WTC11 (cell line): ENCODE measurements at regions not wholly inside any gene's neighbourhood (a gene's known extent, or its start where the extent isn't known, plus 50 kb on each side); places are given as distances from the start of the nearest gene placed in this dataset.

Experiments
- ATAC-seq: fragments of 200-7000 bp; cut with Tn5 transposase; 2 replicates; pipeline ENCODE4 v1.10.0; 2021; ENCODE audit warnings: mild to moderate bottlenecking, moderate library complexity
- CTCF ChIA-PET: fragments of 300-600 bp; sonication (Branson Sonifier 250); formaldehyde crosslinking; loops from one replicate; lab custom pipeline; 2021; ENCODE audit warnings: antibody characterized with exemption; lab: Charles Lee
- POLR2A ChIA-PET: fragments of 350-600 bp; sonication (Branson Sonifier 250); formaldehyde crosslinking; loops from one replicate; lab custom pipeline; 2021; ENCODE audit warnings: antibody characterized with exemption; lab: Charles Lee
- DNase-seq: peaks from one replicate; pipeline ENCODE4 v3.0.0; 2021; ENCODE audit warnings: low spot score
- H3K27ac Mint-ChIP-seq: 2 replicates; pipeline ENCODE4 v1.8.0; 2021; ENCODE audit warnings: mixed read lengths
- H3K27me3 Mint-ChIP-seq: 2 replicates; pipeline ENCODE4 v1.8.0; 2021; ENCODE audit warnings: low read depth, mild to moderate bottlenecking, moderate library complexity, mixed read lengths
- H3K36me3 Mint-ChIP-seq: 2 replicates; pipeline ENCODE4 v1.8.0; 2021; ENCODE audit warnings: mixed read lengths
- H3K4me1 Mint-ChIP-seq: 2 replicates; pipeline ENCODE4 v1.8.0; 2022; ENCODE audit warnings: mixed read lengths
- H3K4me3 Mint-ChIP-seq: 2 replicates; pipeline ENCODE4 v1.8.0; 2021; ENCODE audit warnings: mild to moderate bottlenecking, moderate library complexity, mixed read lengths
- H3K9me3 Mint-ChIP-seq: 2 replicates; pipeline ENCODE4 v1.8.0; 2021; ENCODE audit warnings: mixed read lengths
- ATF6 ChIP-seq: sonication (generic); formaldehyde crosslinking; IDR thresholded peaks from 2 replicates; pipeline ENCODE4 v1.8.1; 2023; ENCODE audit warnings: mild to moderate bottlenecking, missing genetic modification reagents
- CDX4 ChIP-seq: fragments of 250-450 bp; sonication (Bioruptor Pico); IDR thresholded peaks from 2 replicates; pipeline ENCODE4 v1.9.0; 2021; ENCODE audit warnings: moderate library complexity, mild to moderate bottlenecking, inconsistent platforms, borderline replicate concordance
- CREB1 ChIP-seq: sonication (generic); formaldehyde crosslinking; IDR thresholded peaks from 2 replicates; pipeline ENCODE4 v1.8.0; 2023; ENCODE audit warnings: mild to moderate bottlenecking, missing genetic modification reagents
- E2F4 ChIP-seq: sonication (generic); formaldehyde crosslinking; IDR thresholded peaks from 2 replicates; pipeline ENCODE4 v1.8.1; 2022; ENCODE audit warnings: low read depth, mild to moderate bottlenecking, moderate library complexity, missing genetic modification reagents, borderline replicate concordance
- FOXJ3 ChIP-seq: sonication (generic); formaldehyde crosslinking; IDR thresholded peaks from 2 replicates; pipeline ENCODE4 v1.9.0; 2021; ENCODE audit warnings: missing genetic modification reagents, mild to moderate bottlenecking, borderline replicate concordance
- MLX ChIP-seq: sonication (generic); formaldehyde crosslinking; IDR thresholded peaks from 2 replicates; pipeline ENCODE4 v1.8.1; 2023; ENCODE audit warnings: mild to moderate bottlenecking, missing genetic modification reagents, moderate library complexity
- NFE2L1 ChIP-seq: sonication (generic); formaldehyde crosslinking; IDR thresholded peaks from 2 replicates; pipeline ENCODE4 v1.8.1; 2023; ENCODE audit warnings: missing genetic modification reagents
- PRDM15 ChIP-seq: sonication (generic); formaldehyde crosslinking; IDR thresholded peaks from 2 replicates; pipeline ENCODE4 v1.8.0; 2022; ENCODE audit warnings: missing genetic modification reagents
- STAT6 ChIP-seq: sonication (generic); formaldehyde crosslinking; conservative IDR thresholded peaks from 2 replicates; pipeline ENCODE4 v1.8.1; 2023; ENCODE audit warnings: mild to moderate bottlenecking, low read depth, missing genetic modification reagents, moderate library complexity
- ZMAT4 ChIP-seq: fragments of 250-450 bp; sonication (Bioruptor Pico); IDR thresholded peaks from 2 replicates; pipeline ENCODE4 v1.9.0; 2021; ENCODE audit warnings: mild to moderate bottlenecking
- ZNF396 ChIP-seq: fragments of 250-450 bp; sonication (Bioruptor Pico); IDR thresholded peaks from 2 replicates; pipeline ENCODE4 v1.8.0; 2021; ENCODE audit warnings: mild to moderate bottlenecking, moderate library complexity, borderline replicate concordance

- no peak overlapping the region for H3K27ac Mint-ChIP-seq
- no peak for DNase-seq
- CTCF ChIA-PET = no interaction called here
- no peak for ATAC-seq
- H3K9me3 Mint-ChIP-seq = no peaks in the 10 kb centered on the region
- POLR2A ChIA-PET = no interaction called here
- H3K27me3 Mint-ChIP-seq = no peaks in the 10 kb centered on the region; the same call in none of the 2 replicates
- TF ChIP-seq STAT6 = no peak
- no peak overlapping the region for H3K4me3 Mint-ChIP-seq
- H3K4me1 Mint-ChIP-seq = no peaks in the 10 kb centered on the region
- H3K36me3 Mint-ChIP-seq = no peaks in the 10 kb centered on the region
Measured at GRCh38 chr12:115606040-115606439, 671.5 kb downstream of the MED13L start.

GRCh38 chr12:115598871-115599811, 678.4 kb downstream of the MED13L start:
- DNase-seq (no peak), ATAC-seq (no peak)
- TF ChIP-seq NFE2L1 (CRISPR knock-in tag) (no peak), ATF6 (CRISPR knock-in tag) (no peak), MLX (CRISPR knock-in tag) (no peak), CDX4 (CRISPR knock-in tag) (no peak)
- TF ChIP-seq, all 79 proteins: peak for 0
- Mint-ChIP-seq H3K27ac (no peak overlapping the region), H3K36me3 (no peaks in the 10 kb centered on the region), H3K9me3 (peaks cover 6% of the 10 kb centered on the region), H3K4me3 (no peak overlapping the region), H3K27me3 (no peaks in the 10 kb centered on the region), H3K4me1 (peaks cover 19% of the 10 kb centered on the region)
- ChIA-PET CTCF (no interaction called here), POLR2A (interaction anchor here (0.5 kb wide), 1 partner anchor 74 kb away, joined by 4 read pairs; no protein-coding TSS in a partner anchor)

GRCh38 chr12:115597157-115597712, 680.3 kb downstream of the MED13L start:
- no peaks in the 10 kb centered on the region; the same call in 1 of the 2 replicates for H3K27me3 Mint-ChIP-seq
- POLR2A ChIA-PET = no interaction called here

More at GRCh38 chr12:115597157-115597712, 680.3 kb downstream of the MED13L start:
- Mint-ChIP-seq H3K36me3 (no peaks in the 10 kb centered on the region), H3K9me3 (peaks cover 6% of the 10 kb centered on the region), H3K4me3 (no peak overlapping the region)
- ATAC-seq = no peak
- TF ChIP-seq CREB1 (CRISPR knock-in tag) = no peak
- no peak for TF ChIP-seq PRDM15 (CRISPR knock-in tag)
- TF ChIP-seq ZMAT4 (CRISPR knock-in tag) = no peak
- no peak for TF ChIP-seq E2F4 (CRISPR knock-in tag)
- no peak for TF ChIP-seq FOXJ3 (CRISPR knock-in tag)
- TF ChIP-seq ZNF396 = no peak
- no peak for TF ChIP-seq NFE2L1 (CRISPR knock-in tag)
- TF ChIP-seq, all 79 proteins: peak for 0
- DNase-seq = no peak
- Mint-ChIP-seq H3K27ac (no peak overlapping the region), H3K4me1 (peaks cover 19% of the 10 kb centered on the region)
- CTCF ChIA-PET = interaction anchor here (0.7 kb wide), 1 partner anchor 703 kb away, joined by 3 read pairs; no protein-coding TSS in a partner anchor
